ENCODE measurements at regions not wholly inside any gene's neighbourhood (a gene's known extent, or its start where the extent isn't known, plus 50 kb on each side); places are given as distances from the start of the nearest gene placed in this dataset.
"Not testable (repeated sequence)": the region's sequence is repeated elsewhere in the genome, so short reads cannot be mapped to it uniquely, and the experiment has no call there.

DNA sequence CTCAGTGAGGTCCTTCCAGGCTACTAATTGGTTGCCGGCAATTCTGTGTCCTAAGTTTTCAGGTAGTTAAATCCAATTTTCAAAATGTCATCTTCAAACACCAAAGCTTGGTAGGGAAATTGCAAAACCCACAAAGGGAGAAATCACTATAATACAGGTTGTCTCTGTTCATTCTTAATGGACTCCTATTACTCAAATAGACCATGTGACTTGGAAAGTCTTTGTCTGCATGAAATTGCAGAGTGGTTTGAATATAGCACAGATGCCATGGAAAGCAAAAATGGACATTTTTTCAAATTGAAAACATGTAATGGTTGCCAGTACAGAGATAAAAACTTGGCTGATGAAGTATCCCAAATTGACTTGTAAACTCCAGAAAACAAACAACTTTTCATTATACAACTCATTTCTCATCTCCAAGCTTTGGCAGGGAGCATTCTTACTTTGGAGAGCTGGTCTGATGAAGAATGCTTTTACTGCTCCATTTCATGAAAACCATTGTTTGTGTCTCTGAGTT is 169.5 kb upstream of the PKN2 start:
- Mint-ChIP-seq H3K4me3 (ENCODE audit: unreplicated experiment) (no peak overlapping the region), H3K4me1 (ENCODE audit: low read depth, unreplicated experiment) (no peaks in the 10 kb centered on the region), H3K36me3 (ENCODE audit: insufficient read depth, unreplicated experiment) (no peaks in the 10 kb centered on the region), H3K27me3 (ENCODE audit: insufficient read depth, unreplicated experiment) (peaks cover 8% of the 10 kb centered on the region), H3K27ac (ENCODE audit: unreplicated experiment) (no peak overlapping the region), H3K9me3 (ENCODE audit: unreplicated experiment) (no peaks in the 10 kb centered on the region)
- Histone ChIP-seq H3K4me3 (ENCODE audit: low read depth, low read length) (no peak overlapping the region), H3K27me3 (replicated peaks; ENCODE audit: control insufficient read depth, insufficient read depth, low read length) (no peaks in the 10 kb centered on the region), H3K9me3 (no peaks in the 10 kb centered on the region), H3K4me1 (no peaks in the 10 kb centered on the region), H3K36me3 (ENCODE audit: control insufficient read depth, insufficient read depth, low read length) (no peaks in the 10 kb centered on the region)
- intact Hi-C loops (cut with micrococcal nuclease; ENCODE audit: unreplicated experiment), result no loop called here
- ChIA-PET CTCF (no interaction called here), POLR2A (no interaction called here)
- no peak for DNase-seq
- TF ChIP-seq, protein P1, sequence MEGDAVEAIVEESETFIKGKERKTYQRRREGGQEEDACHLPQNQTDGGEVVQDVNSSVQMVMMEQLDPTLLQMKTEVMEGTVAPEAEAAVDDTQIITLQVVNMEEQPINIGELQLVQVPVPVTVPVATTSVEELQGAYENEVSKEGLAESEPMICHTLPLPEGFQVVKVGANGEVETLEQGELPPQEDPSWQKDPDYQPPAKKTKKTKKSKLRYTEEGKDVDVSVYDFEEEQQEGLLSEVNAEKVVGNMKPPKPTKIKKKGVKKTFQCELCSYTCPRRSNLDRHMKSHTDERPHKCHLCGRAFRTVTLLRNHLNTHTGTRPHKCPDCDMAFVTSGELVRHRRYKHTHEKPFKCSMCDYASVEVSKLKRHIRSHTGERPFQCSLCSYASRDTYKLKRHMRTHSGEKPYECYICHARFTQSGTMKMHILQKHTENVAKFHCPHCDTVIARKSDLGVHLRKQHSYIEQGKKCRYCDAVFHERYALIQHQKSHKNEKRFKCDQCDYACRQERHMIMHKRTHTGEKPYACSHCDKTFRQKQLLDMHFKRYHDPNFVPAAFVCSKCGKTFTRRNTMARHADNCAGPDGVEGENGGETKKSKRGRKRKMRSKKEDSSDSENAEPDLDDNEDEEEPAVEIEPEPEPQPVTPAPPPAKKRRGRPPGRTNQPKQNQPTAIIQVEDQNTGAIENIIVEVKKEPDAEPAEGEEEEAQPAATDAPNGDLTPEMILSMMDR (IDR thresholded peaks at IDR 0.05; ENCODE audit: insufficient read depth in 1 of 2, low read depth in 1 of 2, low read length in 1 of 2, severe bottlenecking in 1 of 2, unreplicated experiment in 1 of 2), result no peak
- BruUV-seq (replicated peaks), result no TSS peak

DNA sequence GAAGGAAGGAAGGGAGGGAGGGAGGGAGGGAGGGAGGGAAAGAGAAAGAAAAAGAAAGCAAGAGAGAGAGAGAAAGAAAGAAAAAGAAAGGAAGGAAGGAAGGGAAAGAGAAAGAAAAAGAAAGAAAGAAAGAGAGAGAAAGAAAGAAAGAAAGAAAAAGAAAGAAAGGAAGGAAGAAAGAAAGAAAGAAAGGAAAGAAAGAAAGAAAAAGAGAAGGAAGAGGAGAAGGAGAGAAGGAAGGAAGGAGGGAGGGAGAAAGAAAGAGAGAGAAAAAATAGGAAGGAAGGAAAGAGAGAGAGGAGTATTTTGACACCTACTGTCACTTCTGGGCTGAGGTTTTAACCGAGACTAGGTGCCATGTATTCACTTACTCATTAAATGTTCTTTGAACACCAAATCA is 166.6 kb upstream of the PKN2 start:
- H3K36me3 ChIP-seq (ENCODE audit: control insufficient read depth, insufficient read depth, low read length); H3K4me1 ChIP-seq; H3K9me3 Mint-ChIP-seq (ENCODE audit: unreplicated experiment); BruUV-seq (replicated peaks); H3K27ac Mint-ChIP-seq (ENCODE audit: unreplicated experiment); CTCF ChIA-PET; H3K4me3 ChIP-seq (ENCODE audit: low read depth, low read length); DNase-seq; H3K27me3 ChIP-seq (replicated peaks; ENCODE audit: control insufficient read depth, insufficient read depth, low read length); H3K4me1 Mint-ChIP-seq (ENCODE audit: low read depth, unreplicated experiment); intact Hi-C loops (cut with micrococcal nuclease; ENCODE audit: unreplicated experiment); H3K36me3 Mint-ChIP-seq (ENCODE audit: insufficient read depth, unreplicated experiment); H3K9me3 ChIP-seq; POLR2A ChIA-PET; H3K4me3 Mint-ChIP-seq (ENCODE audit: unreplicated experiment): not testable (repeated sequence)
- H3K27me3 Mint-ChIP-seq (ENCODE audit: insufficient read depth, unreplicated experiment), result peaks cover 11% of the 10 kb centered on the region

DNA sequence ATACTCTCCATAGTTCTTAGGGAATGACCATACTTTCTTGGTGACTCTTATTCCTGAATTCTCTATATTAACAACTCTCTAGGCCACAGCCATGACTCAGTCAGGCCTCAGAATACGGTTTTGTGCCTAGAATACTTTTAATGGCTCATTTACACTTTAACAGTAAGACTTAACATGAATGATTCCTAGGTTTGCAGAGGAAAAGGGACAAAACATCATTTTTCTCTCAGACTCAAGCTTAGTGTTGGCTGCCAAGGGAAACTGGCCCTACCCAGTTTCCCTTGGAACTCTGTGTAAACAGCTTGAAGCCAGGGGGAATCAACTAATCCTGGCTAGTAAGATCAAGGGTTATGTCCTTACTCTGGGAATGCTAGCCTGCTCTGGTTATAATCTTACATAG is 164.9 kb upstream of the PKN2 start:
- TF ChIP-seq, protein P1 (IDR thresholded peaks at IDR 0.05; ENCODE audit: insufficient read depth in 1 of 2, low read depth in 1 of 2, low read length in 1 of 2, severe bottlenecking in 1 of 2, unreplicated experiment in 1 of 2), result no peak
- no TSS peak for BruUV-seq (replicated peaks)
- POLR2A ChIA-PET, result no interaction called here
- no peak for DNase-seq
- Mint-ChIP-seq H3K36me3 (ENCODE audit: insufficient read depth, unreplicated experiment) (no peaks in the 10 kb centered on the region), H3K4me1 (ENCODE audit: low read depth, unreplicated experiment) (no peaks in the 10 kb centered on the region), H3K27ac (ENCODE audit: unreplicated experiment) (no peak overlapping the region), H3K4me3 (ENCODE audit: unreplicated experiment) (no peak overlapping the region), H3K27me3 (ENCODE audit: insufficient read depth, unreplicated experiment) (peaks cover 11% of the 10 kb centered on the region), H3K9me3 (ENCODE audit: unreplicated experiment) (no peaks in the 10 kb centered on the region)
- Histone ChIP-seq H3K27me3 (replicated peaks; ENCODE audit: control insufficient read depth, insufficient read depth, low read length) (no peaks in the 10 kb centered on the region), H3K36me3 (ENCODE audit: control insufficient read depth, insufficient read depth, low read length) (no peaks in the 10 kb centered on the region), H3K4me1 (no peaks in the 10 kb centered on the region), H3K4me3 (ENCODE audit: low read depth, low read length) (no peak overlapping the region), H3K9me3 (no peaks in the 10 kb centered on the region)
- intact Hi-C loops (cut with micrococcal nuclease; ENCODE audit: unreplicated experiment), result no loop called here
- CTCF ChIA-PET, result no interaction called here

Measured in Caco-2 (cell line).